Activated naive CD8-positive, alpha-beta T cell treated with anti-CD3 and anti-CD28 coated beads, Interleukin-2, amount 10 ng/mL, durations not matched to agents 7 days and 5 days (primary cell): ENCODE measurements at regions not wholly inside any gene's neighbourhood (a gene's known extent, or its start where the extent isn't known, plus 50 kb on each side); places are given as distances from the start of the nearest gene placed in this dataset.

Experiments
- ATAC-seq: fragments of 150-1000 bp; cut with Tn5 transposase; one replicate; pipeline ENCODE4 v1.10.0; 2021; ENCODE audit warnings: low read depth, moderate library complexity
- POLR2A ChIA-PET: fragments of 350-600 bp; sonication (Branson Sonifier 250); formaldehyde crosslinking; loops from one replicate; lab custom pipeline; 2021; ENCODE audit warnings: antibody characterized with exemption; lab: Charles Lee
- DNase-seq: peaks from one replicate; pipeline ENCODE4 v3.0.0; 2021
- H3K27ac Mint-ChIP-seq: one replicate; pipeline ENCODE4 v1.8.0; 2022; ENCODE audit warnings: mild to moderate bottlenecking, mixed read lengths
- H3K27me3 Mint-ChIP-seq: one replicate; pipeline ENCODE4 v1.8.0; 2022; ENCODE audit warnings: mild to moderate bottlenecking, moderate library complexity, mixed read lengths
- H3K36me3 Mint-ChIP-seq: one replicate; pipeline ENCODE4 v1.8.0; 2021; ENCODE audit warnings: mild to moderate bottlenecking, mixed read lengths
- H3K4me1 Mint-ChIP-seq: one replicate; pipeline ENCODE4 v1.8.0; 2021; ENCODE audit warnings: mixed read lengths
- H3K4me3 Mint-ChIP-seq: one replicate; pipeline ENCODE4 v1.8.0; 2022; ENCODE audit warnings: mild to moderate bottlenecking, moderate library complexity, mixed read lengths
- H3K9me3 Mint-ChIP-seq: one replicate; pipeline ENCODE4 v1.8.0; 2021; ENCODE audit warnings: mixed read lengths

DNA sequence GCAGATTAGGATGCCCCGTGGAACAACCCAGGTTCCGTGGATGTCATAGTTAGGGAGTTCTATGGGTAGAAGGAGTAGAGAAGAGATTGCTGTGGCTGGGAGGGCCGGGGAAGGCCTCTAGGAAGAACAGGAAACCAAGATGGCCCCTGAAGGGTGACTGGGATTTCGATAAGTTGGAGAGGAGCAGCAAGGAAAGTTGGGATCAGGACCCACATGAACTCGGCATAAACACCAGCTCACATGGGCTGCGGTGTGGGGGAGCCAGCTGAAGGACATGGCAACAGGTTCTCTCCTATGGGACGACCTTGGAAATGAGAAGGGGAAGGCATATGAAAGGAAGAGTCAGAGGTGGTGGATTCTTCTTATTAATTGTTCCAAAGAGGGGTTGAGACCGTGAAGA lies 333.7 kb upstream of the SHH start:
- no peak overlapping the region for H3K4me3 Mint-ChIP-seq
- POLR2A ChIA-PET = no interaction called here

DNA sequence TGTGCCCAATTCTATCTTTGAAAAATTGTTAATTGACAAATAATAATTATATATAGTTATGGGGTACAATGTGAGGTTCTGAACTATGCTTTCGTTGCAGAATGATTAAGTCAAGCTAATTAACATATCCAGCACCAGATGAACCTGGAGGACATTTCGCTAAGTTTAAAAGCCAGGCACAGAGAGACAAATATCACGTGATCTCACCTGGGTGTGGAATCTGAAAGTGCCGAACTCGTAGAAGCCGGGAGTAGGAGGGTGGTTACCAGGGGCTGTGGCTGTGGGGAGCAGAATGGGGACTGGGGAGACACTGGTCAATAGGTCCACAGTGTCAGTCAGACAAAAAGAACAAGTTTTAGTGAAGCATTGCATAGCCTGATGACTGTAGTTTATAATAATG lies 332.9 kb upstream of the SHH start:
- Mint-ChIP-seq H3K27me3 (peaks cover 2% of the 10 kb centered on the region), H3K27ac (no peak overlapping the region), H3K4me1 (no peaks in the 10 kb centered on the region), H3K36me3 (no peaks in the 10 kb centered on the region), H3K4me3 (no peak overlapping the region), H3K9me3 (no peaks in the 10 kb centered on the region)
- ATAC-seq = no peak
- POLR2A ChIA-PET = no interaction called here
- no peak for DNase-seq

More for the DNA sequence above, 333.7 kb upstream of the SHH start:
- H3K36me3 Mint-ChIP-seq = no peaks in the 10 kb centered on the region
- no peak overlapping the region for H3K27ac Mint-ChIP-seq
- DNase-seq (no peak), ATAC-seq (no peak)
- H3K4me1 Mint-ChIP-seq = no peaks in the 10 kb centered on the region
- no peaks in the 10 kb centered on the region for H3K9me3 Mint-ChIP-seq
- H3K27me3 Mint-ChIP-seq = peaks cover 2% of the 10 kb centered on the region

DNA sequence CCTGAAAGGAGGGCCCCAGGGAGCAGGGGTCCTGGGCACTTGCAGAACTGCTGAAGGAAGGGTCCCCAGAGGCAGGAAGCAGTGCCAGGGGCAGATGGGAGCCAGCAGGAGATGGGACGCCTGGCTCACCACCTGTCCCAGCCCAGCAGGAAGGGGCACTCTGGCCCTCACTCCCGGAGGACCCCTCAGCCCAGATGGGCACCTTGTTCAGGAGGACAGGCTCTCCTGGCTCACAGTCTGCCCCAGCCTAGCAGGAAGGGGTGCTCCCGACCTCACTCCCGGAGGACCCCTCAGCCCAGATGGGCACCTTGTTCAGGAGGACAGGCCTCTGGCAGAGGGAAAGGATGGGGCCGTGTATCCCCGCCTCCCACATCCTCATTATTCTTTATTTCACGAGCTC lies 331.4 kb upstream of the SHH start:
- Mint-ChIP-seq H3K27ac (no peak overlapping the region), H3K27me3 (peaks cover 2% of the 10 kb centered on the region), H3K4me1 (no peaks in the 10 kb centered on the region), H3K4me3 (no peak overlapping the region), H3K36me3 (no peaks in the 10 kb centered on the region), H3K9me3 (no peaks in the 10 kb centered on the region)
- DNase-seq (no peak), ATAC-seq (no peak)
- POLR2A ChIA-PET = no interaction called here

DNA sequence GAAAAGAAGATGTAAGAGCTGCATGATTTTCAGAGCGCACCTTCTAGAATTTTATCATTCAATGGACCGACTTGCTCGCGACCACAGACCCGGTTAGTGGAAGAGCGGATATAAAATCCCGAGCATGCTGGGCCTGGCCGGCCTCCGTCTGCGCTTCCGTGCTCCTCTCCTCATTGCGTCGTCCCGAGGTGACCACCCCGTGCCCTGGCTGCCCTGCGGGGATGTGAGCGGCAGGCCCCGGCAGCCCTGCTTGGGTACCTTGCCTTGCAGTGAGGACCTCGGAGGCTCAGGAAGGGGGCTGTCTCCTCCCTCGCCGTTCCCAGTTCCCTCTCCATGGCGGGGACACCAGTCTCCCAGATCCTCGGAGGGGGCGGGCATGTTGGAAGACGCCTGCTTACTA lies 330.9 kb upstream of the SHH start:
- H3K9me3 Mint-ChIP-seq = no peaks in the 10 kb centered on the region
- H3K36me3 Mint-ChIP-seq = no peaks in the 10 kb centered on the region
- no peaks in the 10 kb centered on the region for H3K4me1 Mint-ChIP-seq
- no peak overlapping the region for H3K27ac Mint-ChIP-seq
- no peak for DNase-seq
- POLR2A ChIA-PET = no interaction called here
- H3K27me3 Mint-ChIP-seq = peaks cover 2% of the 10 kb centered on the region
- no peak for ATAC-seq
- no peak overlapping the region for H3K4me3 Mint-ChIP-seq

DNA sequence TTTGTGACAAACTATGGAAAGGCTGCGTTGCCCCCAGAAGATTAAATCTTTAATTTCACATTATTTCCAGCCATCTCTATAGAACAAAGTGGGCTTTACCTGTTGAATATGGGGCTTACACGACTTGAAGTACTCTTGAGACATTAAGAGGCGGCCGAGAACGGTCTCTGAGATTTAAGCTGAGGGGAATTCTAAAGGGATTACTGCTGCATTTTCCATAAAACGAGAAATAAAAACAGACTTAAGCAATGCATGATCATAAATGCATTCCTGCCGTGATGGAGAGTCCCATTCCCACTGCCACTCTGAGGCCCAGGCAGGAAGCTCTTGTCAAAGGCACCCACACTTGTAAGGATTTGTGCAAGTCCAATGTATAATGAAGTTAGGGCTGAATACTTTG lies 329.7 kb upstream of the SHH start:
- Mint-ChIP-seq H3K27ac (no peak overlapping the region), H3K36me3 (no peaks in the 10 kb centered on the region), H3K4me3 (no peak overlapping the region), H3K4me1 (no peaks in the 10 kb centered on the region), H3K9me3 (no peaks in the 10 kb centered on the region), H3K27me3 (peaks cover 2% of the 10 kb centered on the region)
- POLR2A ChIA-PET = no interaction called here
- DNase-seq (no peak), ATAC-seq (no peak)

DNA sequence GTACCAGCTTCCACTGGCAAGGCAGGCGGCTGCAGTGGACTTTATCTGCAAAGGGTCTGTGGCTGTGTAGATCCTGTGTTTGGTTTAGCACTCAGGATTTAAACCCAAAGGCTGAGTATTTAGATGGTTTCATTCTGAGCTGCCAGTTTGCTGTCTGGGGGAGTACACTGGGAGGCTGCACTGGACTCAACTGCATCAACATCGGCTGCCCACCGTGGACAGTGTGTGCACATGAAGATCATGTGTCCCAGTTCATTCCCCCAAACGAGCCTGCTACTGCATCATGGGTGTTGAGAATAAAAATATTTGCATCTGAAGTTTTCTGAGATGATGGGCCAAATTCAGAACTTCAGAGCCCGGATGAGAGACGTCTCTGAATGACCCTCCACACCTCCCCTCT lies 328.6 kb upstream of the SHH start:
- POLR2A ChIA-PET = no interaction called here
- Mint-ChIP-seq H3K4me1 (no peaks in the 10 kb centered on the region), H3K4me3 (no peak overlapping the region), H3K27me3 (peaks cover 4% of the 10 kb centered on the region), H3K36me3 (no peaks in the 10 kb centered on the region), H3K9me3 (no peaks in the 10 kb centered on the region), H3K27ac (no peak overlapping the region)
- DNase-seq = no peak
- no peak for ATAC-seq

DNA sequence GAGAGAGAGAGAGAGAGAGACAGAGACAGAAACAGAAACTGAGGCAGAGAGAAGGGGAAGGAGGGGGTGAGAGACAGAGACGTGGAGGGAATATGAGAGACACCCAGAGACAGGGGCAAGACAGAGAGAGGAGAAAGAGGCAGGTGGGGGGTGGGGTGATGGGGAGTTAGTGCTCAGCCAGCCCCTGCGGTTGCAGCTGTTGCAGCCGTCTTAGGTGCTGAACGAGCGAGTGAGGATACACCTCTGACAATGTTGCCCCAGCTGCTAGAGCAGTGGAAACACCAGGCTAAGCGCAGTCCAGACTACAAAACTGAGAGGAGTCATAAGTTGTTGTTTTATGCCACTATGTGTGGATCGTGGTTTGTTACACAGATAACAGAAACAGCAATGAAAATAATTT lies 328.2 kb upstream of the SHH start:
- POLR2A ChIA-PET = no interaction called here

DNA sequence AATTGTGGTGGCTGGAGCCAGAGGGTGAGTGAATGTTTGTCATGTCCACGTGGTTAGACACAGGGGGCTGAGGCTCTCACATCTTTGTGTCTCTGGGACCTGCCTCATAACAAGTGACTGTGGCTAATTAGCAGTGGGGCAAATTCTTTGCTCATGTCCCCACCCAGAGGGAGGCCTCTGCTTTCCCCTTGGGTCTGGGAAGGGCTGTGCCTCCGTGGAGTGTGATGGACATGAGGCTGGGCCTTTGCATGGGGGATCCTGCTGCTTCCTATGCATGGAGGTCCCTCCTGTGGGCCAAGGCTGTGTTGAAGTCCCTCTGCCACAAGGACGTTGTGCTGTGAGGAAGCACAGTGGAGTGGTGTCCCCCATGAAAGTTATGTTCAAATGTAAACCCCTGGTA lies 327.4 kb upstream of the SHH start:
- Mint-ChIP-seq H3K4me3 (no peak overlapping the region), H3K36me3 (no peaks in the 10 kb centered on the region)

More for the DNA sequence above, 328.2 kb upstream of the SHH start:
- no peak for ATAC-seq
- no peak overlapping the region for H3K4me3 Mint-ChIP-seq
- no peaks in the 10 kb centered on the region for H3K36me3 Mint-ChIP-seq
- H3K27me3 Mint-ChIP-seq = peaks cover 4% of the 10 kb centered on the region
- no peak overlapping the region for H3K27ac Mint-ChIP-seq
- no peak for DNase-seq
- H3K4me1 Mint-ChIP-seq = no peaks in the 10 kb centered on the region
- no peaks in the 10 kb centered on the region for H3K9me3 Mint-ChIP-seq

DNA sequence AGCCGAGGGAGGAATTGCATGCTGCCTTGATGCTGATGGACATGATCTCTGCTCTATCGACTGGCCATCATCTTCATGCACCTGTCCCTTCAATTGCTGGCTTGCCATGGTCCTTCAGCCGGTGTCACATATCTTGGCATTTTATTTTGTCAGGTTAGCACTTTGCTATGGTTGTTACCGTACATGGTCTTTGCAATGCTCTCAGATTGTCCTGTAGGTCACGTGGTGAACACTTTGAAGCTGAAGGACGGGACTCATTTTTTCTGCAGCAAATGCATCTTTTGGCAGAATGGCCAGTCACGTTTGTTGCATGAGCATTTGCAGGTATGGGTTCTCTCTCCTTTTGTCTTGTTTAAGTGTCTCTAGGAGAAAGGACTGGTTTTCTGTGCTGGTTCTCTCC lies 326.8 kb upstream of the SHH start:
- H3K4me1 Mint-ChIP-seq = no peaks in the 10 kb centered on the region
- H3K4me3 Mint-ChIP-seq = no peak overlapping the region
- H3K27ac Mint-ChIP-seq = no peak overlapping the region
- DNase-seq (no peak), ATAC-seq (no peak)
- no peaks in the 10 kb centered on the region for H3K9me3 Mint-ChIP-seq
- peaks cover 10% of the 10 kb centered on the region for H3K27me3 Mint-ChIP-seq
- no peaks in the 10 kb centered on the region for H3K36me3 Mint-ChIP-seq
- POLR2A ChIA-PET = no interaction called here

More for the DNA sequence above, 327.4 kb upstream of the SHH start:
- POLR2A ChIA-PET = no interaction called here
- Mint-ChIP-seq H3K27ac (no peak overlapping the region), H3K4me1 (no peaks in the 10 kb centered on the region), H3K9me3 (no peaks in the 10 kb centered on the region), H3K27me3 (peaks cover 5% of the 10 kb centered on the region)
- ATAC-seq = no peak
- DNase-seq = no peak

DNA sequence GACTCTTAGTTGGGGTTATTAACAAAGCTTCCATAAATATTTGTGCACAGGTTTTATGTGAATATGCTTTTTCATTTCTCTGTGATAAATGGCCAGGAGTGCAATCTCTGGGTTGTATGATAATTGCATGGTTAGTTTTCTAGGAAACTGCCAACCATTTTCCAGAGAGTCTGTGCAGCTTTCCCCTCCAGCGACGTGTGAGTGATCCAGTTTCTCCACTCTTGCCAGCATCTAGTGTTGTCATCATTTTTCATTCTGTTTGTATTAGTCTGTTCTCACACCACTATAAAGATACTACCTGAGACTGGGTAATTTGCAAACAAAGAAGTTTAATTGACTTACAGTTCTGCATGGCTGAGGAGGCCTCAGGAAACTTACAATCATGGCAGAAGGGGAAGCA lies 319.6 kb upstream of the SHH start:
- Mint-ChIP-seq H3K27me3 (peaks cover 20% of the 10 kb centered on the region), H3K27ac (no peak overlapping the region), H3K9me3 (no peaks in the 10 kb centered on the region), H3K4me3 (no peak overlapping the region), H3K36me3 (no peaks in the 10 kb centered on the region), H3K4me1 (no peaks in the 10 kb centered on the region)
- DNase-seq (no peak), ATAC-seq (no peak)
- POLR2A ChIA-PET = no interaction called here

DNA sequence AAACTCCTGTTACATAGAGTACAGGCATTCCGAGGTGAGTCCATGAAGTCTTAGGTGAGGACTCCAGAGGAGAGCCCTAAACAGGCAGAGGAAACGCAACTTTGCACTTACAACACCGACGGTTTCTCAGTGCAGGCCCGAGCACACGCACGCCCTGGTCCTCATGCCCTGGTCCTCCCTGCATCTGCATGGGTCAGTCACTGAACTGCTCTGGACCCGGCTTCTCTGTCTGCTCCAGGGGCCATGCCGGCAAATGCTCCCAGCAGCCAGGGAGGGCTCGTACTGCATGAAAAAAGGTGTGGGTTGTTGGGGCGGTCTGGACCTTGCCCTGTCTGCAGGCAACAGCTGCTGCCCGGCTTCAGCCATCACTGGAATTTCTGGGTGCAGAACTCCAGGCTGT lies 317.3 kb upstream of the SHH start:
- ATAC-seq = no peak
- DNase-seq = no peak
- no peak overlapping the region for H3K27ac Mint-ChIP-seq
- H3K4me3 Mint-ChIP-seq = no peak overlapping the region
- peaks cover 13% of the 10 kb centered on the region for H3K27me3 Mint-ChIP-seq
- H3K36me3 Mint-ChIP-seq = no peaks in the 10 kb centered on the region
- H3K4me1 Mint-ChIP-seq = no peaks in the 10 kb centered on the region
- POLR2A ChIA-PET = no interaction called here
- H3K9me3 Mint-ChIP-seq = no peaks in the 10 kb centered on the region

DNA sequence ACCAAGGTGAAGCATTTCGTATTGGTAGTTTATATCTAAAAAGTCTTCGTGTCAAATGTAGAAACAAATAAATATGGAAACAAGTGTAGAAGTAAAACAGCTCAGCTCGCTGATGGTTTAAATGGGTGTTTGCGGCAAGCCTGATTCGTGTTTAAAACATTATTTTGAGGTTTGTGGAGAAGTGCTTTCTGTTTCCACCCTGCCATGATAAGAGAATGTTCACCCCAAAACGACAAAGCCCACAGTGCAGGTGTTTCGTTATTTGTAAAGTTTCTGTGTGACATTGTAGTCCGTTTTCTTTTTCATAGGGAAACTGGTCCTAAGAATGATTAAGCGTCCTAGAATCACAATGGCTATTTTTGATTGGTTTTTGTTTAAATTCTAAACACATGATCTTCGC lies 316.2 kb upstream of the SHH start:
- ATAC-seq (no peak), DNase-seq (no peak)
- POLR2A ChIA-PET = no interaction called here
- no peak overlapping the region for H3K4me3 Mint-ChIP-seq
- H3K4me1 Mint-ChIP-seq = no peaks in the 10 kb centered on the region
- H3K27ac Mint-ChIP-seq = no peak overlapping the region
- H3K36me3 Mint-ChIP-seq = no peaks in the 10 kb centered on the region
- no peaks in the 10 kb centered on the region for H3K9me3 Mint-ChIP-seq
- peaks cover 8% of the 10 kb centered on the region for H3K27me3 Mint-ChIP-seq

DNA sequence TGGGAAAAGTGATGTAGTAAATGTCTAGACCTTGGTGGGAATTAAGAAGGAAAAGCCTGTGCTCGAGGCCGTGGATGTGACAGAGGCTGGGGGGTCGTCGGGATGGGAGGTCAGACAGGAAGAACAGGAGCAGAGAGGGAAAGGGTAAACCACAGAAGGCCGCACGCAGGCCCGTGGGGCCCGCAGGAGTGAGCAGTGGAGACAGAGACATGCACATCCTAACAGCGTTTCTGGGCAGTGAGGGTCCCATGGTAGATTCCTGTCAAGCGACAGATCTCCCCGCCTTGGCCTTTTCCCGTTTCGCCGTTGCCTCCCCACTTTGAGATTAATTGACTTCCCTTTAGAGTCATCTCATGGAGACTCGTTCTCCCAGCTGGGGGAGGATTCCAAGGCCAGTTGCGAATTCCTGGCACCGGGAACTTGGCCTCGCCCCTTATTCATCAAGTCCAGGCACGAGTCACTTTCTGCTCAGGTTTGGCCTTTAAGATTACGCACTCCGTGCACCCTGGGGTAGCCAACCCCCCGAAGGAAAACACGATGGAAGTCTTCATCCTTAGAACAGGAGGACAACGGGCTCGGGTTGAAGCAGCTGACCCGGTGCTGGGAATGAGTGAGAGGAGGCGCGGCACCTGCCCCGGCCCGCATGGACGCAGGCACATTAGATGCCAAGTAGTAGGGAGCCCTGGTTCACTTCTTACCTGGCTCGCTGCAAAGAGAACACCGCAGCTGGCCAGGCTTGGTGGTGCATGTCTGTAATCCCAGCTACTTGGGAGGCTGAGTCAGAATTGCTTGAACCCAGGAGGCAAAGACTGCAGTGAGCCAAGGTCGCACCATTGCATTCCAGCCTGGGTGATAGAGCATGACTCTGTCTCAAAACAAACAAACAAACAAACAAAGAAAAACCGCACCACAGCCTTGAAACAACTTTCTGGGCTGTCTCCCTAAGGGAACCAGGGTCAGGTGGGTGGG lies 315.2 kb upstream of the SHH start:
- no peak for ATAC-seq
- Mint-ChIP-seq H3K4me1 (no peaks in the 10 kb centered on the region), H3K4me3 (no peak overlapping the region)

More for the DNA sequence above, 315.2 kb upstream of the SHH start:
- no peaks in the 10 kb centered on the region for H3K36me3 Mint-ChIP-seq
- POLR2A ChIA-PET = no interaction called here
- peaks cover 7% of the 10 kb centered on the region for H3K27me3 Mint-ChIP-seq
- no peaks in the 10 kb centered on the region for H3K9me3 Mint-ChIP-seq
- no peak overlapping the region for H3K27ac Mint-ChIP-seq
- no peak for DNase-seq
